Amygdala (tissue), 56 donors: ENCODE measurements at regions not wholly inside any gene's neighbourhood (a gene's known extent, or its start where the extent isn't known, plus 50 kb on each side); places are given as distances from the start of the nearest gene placed in this dataset.

Experiments
- DNase-seq, 56 donors: peaks; one replicate each; lab custom pipeline; 2025; lab: John Stamatoyannopoulos, UW

GRCh38 chr2:181828122-181828705, 63.3 kb upstream of the ITPRID2 start:
- DNase-seq, result no peak

GRCh38 chr2:181829230-181829629, 62.3 kb upstream of the ITPRID2 start:
- no peak for DNase-seq

- no peak for DNase-seq
Measured at GRCh38 chr2:181832015-181832414, 59.5 kb upstream of the ITPRID2 start.

- no peak for DNase-seq
Measured at GRCh38 chr2:181836583-181836982, 54.9 kb upstream of the ITPRID2 start.

- DNase-seq, result no peak
Measured at GRCh38 chr2:181837563-181837962, 54.0 kb upstream of the ITPRID2 start.

DNA sequence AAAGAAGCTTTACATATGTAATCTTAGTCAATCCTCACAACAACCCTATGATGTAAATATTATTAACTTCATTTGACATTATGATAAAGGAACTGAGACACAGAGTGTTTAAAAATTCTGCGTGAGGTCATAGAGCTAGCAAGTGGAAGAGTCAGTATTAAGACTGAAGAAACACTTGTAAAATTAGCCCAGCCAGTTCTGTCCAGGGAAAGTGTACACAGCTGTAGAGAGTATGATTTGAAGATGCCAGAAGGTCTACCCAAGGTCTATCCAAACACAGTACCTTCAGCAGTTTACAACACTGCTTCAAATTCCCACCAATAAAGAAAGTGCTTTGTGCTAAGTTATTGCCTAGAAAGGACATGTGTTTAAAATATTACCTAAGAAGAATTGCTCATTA, 51.7 kb upstream of the ITPRID2 start:
- DNase-seq, result no peak

DNA sequence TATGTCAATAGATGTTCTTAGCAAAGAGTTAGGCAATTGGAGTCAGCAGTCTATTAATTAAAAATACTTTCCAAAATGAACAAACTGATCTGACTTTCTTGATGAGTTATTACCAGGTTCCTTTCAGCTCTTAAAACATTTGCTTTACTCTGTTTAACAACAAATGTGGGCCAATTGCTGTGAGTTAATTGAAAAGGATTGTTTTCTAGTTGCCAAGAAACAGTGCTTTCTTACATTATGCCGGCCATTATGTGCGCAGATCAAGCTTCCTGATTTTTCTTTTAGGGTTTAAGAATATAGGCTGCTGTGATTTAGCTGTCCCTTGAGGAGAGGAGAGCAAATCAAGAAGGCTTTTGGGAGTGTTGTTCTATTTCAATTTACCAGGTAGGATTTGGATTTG, 50.5 kb upstream of the ITPRID2 start:
- DNase-seq, result no peak
